ENCODE measurements at regions not wholly inside any gene's neighbourhood (a gene's known extent, or its start where the extent isn't known, plus 50 kb on each side); places are given as distances from the start of the nearest gene placed in this dataset.

DNA sequence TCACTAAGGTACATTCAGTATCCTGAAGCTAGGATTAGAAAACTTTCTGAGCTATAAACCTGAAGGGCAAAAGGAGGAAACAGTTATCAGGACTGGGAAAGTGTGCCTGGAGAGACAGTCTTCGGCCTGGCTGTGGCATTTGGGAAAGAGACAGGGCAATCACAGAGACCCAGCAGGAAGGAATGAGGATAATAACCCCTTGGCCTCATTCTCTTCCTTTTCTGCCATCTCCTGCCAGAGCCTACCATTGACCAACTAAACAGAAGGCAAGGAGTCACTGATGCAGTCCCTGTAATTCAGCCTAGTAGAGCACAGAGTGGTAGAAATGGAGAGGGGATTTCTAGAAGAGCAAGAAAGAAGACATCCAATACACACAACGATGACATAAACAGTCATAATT is 359.4 kb downstream of the HDGFL1 start:
- ChIA-PET POLR2A (no interaction called here), CTCF (ENCODE audit: low intra/inter-chr PET ratio, low total read pairs) (no interaction called here)
- Histone ChIP-seq H3K4me1 (ENCODE audit: insufficient read depth, low read length) (no peaks in the 10 kb centered on the region), H3K4me3 (replicated peaks in 1 of 3; ENCODE audit: insufficient read depth in 1 of 3, low read depth in 2 of 3, low read length in 3 of 3) (no peak overlapping the region), H3K27me3 (ENCODE audit: control insufficient read depth in 1 of 2, insufficient read depth in 2 of 2, low read length in 2 of 2) (no peaks in the 10 kb centered on the region), H3K4me2 (ENCODE audit: low read depth, low read length) (no peak overlapping the region), H3K79me2 (ENCODE audit: insufficient read depth, low read length) (no peaks in the 10 kb centered on the region), H3K27ac (ENCODE audit: extremely low read length, insufficient read depth, low read length) (no peak overlapping the region), H2AFZ (ENCODE audit: low read length) (no peak overlapping the region), H4K20me1 (ENCODE audit: insufficient read depth, low read length) (no peaks in the 10 kb centered on the region), H3K36me3 (replicated peaks in 1 of 2; ENCODE audit: control insufficient read depth in 1 of 2, insufficient read depth in 2 of 2, low read length in 2 of 2) (no peaks in the 10 kb centered on the region), H3K9me3 (ENCODE audit: low read length) (peaks cover 73% of the 10 kb centered on the region), H3K9ac (ENCODE audit: insufficient read depth, low read depth, low read length) (no peak overlapping the region)
- BruUV-seq (replicated peaks): no TSS peak
- FAIRE-seq (no peak), DNase-seq (ENCODE audit: low spot score) (no peak), ATAC-seq (no peak)
- in situ Hi-C loops (cut with HindIII; ENCODE audit: extremely low pct_ligation_motif_present, low pct_unique_long_range_greater_than_20kb) (no loop called here), intact Hi-C loops (cut with micrococcal nuclease; ENCODE audit: unreplicated experiment) (no loop called here)
- WGBS (ENCODE audit: low lambda C conversion rate): 29% methylated on average over 2 of the region's 2 CpGs
- TF ChIP-seq, protein P1, sequence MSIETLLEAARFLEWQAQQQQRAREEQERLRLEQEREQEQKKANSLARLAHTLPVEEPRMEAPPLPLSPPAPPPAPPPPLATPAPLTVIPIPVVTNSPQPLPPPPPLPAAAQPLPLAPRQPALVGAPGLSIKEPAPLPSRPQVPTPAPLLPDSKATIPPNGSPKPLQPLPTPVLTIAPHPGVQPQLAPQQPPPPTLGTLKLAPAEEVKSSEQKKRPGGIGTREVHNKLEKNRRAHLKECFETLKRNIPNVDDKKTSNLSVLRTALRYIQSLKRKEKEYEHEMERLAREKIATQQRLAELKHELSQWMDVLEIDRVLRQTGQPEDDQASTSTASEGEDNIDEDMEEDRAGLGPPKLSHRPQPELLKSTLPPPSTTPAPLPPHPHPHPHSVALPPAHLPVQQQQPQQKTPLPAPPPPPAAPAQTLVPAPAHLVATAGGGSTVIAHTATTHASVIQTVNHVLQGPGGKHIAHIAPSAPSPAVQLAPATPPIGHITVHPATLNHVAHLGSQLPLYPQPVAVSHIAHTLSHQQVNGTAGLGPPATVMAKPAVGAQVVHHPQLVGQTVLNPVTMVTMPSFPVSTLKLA (IDR thresholded peaks at IDR 0.05): no peak
- no peak for TF ChIP-seq SNAI1 (CRISPR knock-in tag; IDR thresholded peaks at IDR 0.05; ENCODE audit: borderline replicate concordance)
- TF ChIP-seq TARDBP (CRISPR knock-in tag; IDR thresholded peaks at IDR 0.05): no peak
- TF ChIP-seq, protein P2, sequence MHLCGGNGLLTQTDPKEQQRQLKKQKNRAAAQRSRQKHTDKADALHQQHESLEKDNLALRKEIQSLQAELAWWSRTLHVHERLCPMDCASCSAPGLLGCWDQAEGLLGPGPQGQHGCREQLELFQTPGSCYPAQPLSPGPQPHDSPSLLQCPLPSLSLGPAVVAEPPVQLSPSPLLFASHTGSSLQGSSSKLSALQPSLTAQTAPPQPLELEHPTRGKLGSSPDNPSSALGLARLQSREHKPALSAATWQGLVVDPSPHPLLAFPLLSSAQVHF (CRISPR knock-in tag; IDR thresholded peaks at IDR 0.05): no peak
- TF ChIP-seq, protein P3, sequence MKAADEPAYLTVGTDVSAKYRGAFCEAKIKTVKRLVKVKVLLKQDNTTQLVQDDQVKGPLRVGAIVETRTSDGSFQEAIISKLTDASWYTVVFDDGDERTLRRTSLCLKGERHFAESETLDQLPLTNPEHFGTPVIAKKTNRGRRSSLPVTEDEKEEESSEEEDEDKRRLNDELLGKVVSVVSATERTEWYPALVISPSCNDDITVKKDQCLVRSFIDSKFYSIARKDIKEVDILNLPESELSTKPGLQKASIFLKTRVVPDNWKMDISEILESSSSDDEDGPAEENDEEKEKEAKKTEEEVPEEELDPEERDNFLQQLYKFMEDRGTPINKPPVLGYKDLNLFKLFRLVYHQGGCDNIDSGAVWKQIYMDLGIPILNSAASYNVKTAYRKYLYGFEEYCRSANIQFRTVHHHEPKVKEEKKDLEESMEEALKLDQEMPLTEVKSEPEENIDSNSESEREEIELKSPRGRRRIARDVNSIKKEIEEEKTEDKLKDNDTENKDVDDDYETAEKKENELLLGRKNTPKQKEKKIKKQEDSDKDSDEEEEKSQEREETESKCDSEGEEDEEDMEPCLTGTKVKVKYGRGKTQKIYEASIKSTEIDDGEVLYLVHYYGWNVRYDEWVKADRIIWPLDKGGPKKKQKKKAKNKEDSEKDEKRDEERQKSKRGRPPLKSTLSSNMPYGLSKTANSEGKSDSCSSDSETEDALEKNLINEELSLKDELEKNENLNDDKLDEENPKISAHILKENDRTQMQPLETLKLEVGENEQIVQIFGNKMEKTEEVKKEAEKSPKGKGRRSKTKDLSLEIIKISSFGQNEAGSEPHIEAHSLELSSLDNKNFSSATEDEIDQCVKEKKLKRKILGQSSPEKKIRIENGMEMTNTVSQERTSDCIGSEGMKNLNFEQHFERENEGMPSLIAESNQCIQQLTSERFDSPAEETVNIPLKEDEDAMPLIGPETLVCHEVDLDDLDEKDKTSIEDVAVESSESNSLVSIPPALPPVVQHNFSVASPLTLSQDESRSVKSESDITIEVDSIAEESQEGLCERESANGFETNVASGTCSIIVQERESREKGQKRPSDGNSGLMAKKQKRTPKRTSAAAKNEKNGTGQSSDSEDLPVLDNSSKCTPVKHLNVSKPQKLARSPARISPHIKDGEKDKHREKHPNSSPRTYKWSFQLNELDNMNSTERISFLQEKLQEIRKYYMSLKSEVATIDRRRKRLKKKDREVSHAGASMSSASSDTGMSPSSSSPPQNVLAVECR (CRISPR knock-in tag; IDR thresholded peaks at IDR 0.05; ENCODE audit: borderline replicate concordance): no peak
- no peak for TF ChIP-seq KMT2B (CRISPR knock-in tag; IDR thresholded peaks at IDR 0.05)
- no peak for TF ChIP-seq HMG20B (CRISPR knock-in tag; conservative IDR thresholded peaks at IDR 0.05)
- TF ChIP-seq, protein P4, sequence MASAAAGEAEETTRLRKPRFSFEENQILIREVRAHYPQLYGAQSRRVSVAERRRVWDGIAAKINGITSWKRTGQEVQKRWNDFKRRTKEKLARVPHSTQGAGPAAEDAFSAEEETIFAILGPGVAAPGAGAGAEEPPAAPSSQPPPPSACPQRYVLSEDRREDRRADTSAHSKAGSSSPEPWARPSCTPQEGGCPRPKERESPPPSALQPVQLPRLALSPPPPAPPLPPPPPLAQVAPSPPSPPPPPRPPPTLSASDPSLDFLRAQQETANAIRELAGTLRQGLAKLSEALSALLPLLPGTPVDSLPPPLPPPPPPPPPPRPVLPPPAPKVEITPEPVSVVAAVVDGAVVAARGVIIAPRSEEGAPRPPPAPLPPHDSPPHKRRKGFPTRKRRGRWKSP (CRISPR knock-in tag; IDR thresholded peaks at IDR 0.05): no peak
- TF ChIP-seq, protein P5, sequence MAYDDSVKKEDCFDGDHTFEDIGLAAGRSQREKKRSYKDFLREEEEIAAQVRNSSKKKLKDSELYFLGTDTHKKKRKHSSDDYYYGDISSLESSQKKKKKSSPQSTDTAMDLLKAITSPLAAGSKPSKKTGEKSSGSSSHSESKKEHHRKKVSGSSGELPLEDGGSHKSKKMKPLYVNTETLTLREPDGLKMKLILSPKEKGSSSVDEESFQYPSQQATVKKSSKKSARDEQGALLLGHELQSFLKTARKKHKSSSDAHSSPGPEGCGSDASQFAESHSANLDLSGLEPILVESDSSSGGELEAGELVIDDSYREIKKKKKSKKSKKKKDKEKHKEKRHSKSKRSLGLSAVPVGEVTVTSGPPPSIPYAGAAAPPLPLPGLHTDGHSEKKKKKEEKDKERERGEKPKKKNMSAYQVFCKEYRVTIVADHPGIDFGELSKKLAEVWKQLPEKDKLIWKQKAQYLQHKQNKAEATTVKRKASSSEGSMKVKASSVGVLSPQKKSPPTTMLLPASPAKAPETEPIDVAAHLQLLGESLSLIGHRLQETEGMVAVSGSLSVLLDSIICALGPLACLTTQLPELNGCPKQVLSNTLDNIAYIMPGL (CRISPR knock-in tag; IDR thresholded peaks at IDR 0.05; ENCODE audit: borderline replicate concordance in 1 of 2, low read depth in 1 of 2): no peak

Measured in HepG2 (cell line).